MCF 10A (cell line): ENCODE measurements at regions not wholly inside any gene's neighbourhood (a gene's known extent, or its start where the extent isn't known, plus 50 kb on each side); places are given as distances from the start of the nearest gene placed in this dataset.

Experiments used
- BruUV-seq: library from RNA; stranded (reverse); fragments of 400-500 nt; replicated peaks from 2 replicates; lab custom pipeline; 2021; lab: Mats Ljungman, UMichigan
- CTCF ChIA-PET: fragments of 300-600 bp; sonication (Branson Sonifier 250); formaldehyde crosslinking; extraction: SDS; loops from one replicate; lab custom pipeline; 2021; ENCODE audit warnings: antibody characterized with exemption, inconsistent platforms; lab: Yijun Ruan, JAX
- POLR2A ChIA-PET: fragments of 300-600, 350-650 bp; sonication (Branson Sonifier 250); formaldehyde crosslinking; extraction: SDS; loops from one replicate; lab custom pipeline; 2020; ENCODE audit warnings: antibody characterized with exemption, inconsistent platforms; lab: Yijun Ruan, JAX
- DNase-seq: peaks from one replicate; pipeline ENCODE4 v3.0.0-alpha.2; 2018; ENCODE audit not compliant: unreplicated experiment
- H3K27ac Mint-ChIP-seq: one replicate; pipeline ENCODE4 v1.8.0; 2022; ENCODE audit warnings: mild to moderate bottlenecking, low read depth, mixed read lengths; ENCODE audit not compliant: unreplicated experiment
- H3K27me3 Mint-ChIP-seq: one replicate; pipeline ENCODE4 v1.8.0; 2022; ENCODE audit warnings: mixed read lengths; ENCODE audit not compliant: insufficient read depth, unreplicated experiment
- H3K36me3 Mint-ChIP-seq: one replicate; pipeline ENCODE4 v1.8.0; 2022; ENCODE audit warnings: mild to moderate bottlenecking, moderate library complexity, mixed read lengths; ENCODE audit not compliant: insufficient read depth, unreplicated experiment
- H3K4me1 Mint-ChIP-seq: one replicate; pipeline ENCODE4 v1.8.0; 2022; ENCODE audit warnings: mixed read lengths; ENCODE audit not compliant: insufficient read depth, unreplicated experiment
- H3K4me3 Mint-ChIP-seq: one replicate; pipeline ENCODE4 v1.8.0; 2022; ENCODE audit warnings: mild to moderate bottlenecking, moderate library complexity, mixed read lengths; ENCODE audit not compliant: unreplicated experiment
- H3K9me3 Mint-ChIP-seq: one replicate; pipeline ENCODE4 v1.8.0; 2022; ENCODE audit warnings: mixed read lengths; ENCODE audit not compliant: unreplicated experiment
- CTCF ChIP-seq: fragments of 200-600 bp; IDR thresholded peaks from one replicate; pipeline ENCODE4 v1.8.0; 2022; ENCODE audit warnings: antibody characterized with exemption, mild to moderate bottlenecking; ENCODE audit not compliant: unreplicated experiment
- intact Hi-C: fragments of 100-400 bp; cut with micrococcal nuclease; formaldehyde crosslinking; loops from 2 replicates; pipeline ENCODE4 v1.14.1; 2022

GRCh38 chr14:26067786-26068459, 529.9 kb downstream of the NOVA1 start:
- H3K4me1 Mint-ChIP-seq: no peaks in the 10 kb centered on the region
- no peaks in the 10 kb centered on the region for H3K27me3 Mint-ChIP-seq
- H3K27ac Mint-ChIP-seq: no peak overlapping the region
- no peak for DNase-seq
- no peak overlapping the region for H3K4me3 Mint-ChIP-seq
- ChIA-PET POLR2A (no interaction called here), CTCF (interaction anchor here (1.2 kb wide), 1 partner anchor 8 kb away, joined by 3 read pairs; no protein-coding TSS in a partner anchor)
- peaks cover 7% of the 10 kb centered on the region for H3K36me3 Mint-ChIP-seq
- no peak for TF ChIP-seq CTCF
- intact Hi-C loops: no loop called here
- peaks cover 36% of the 10 kb centered on the region for H3K9me3 Mint-ChIP-seq
- no TSS peak for BruUV-seq

- intact Hi-C loops: no loop called here
- CTCF ChIA-PET: no interaction called here
- POLR2A ChIA-PET: no interaction called here
- Mint-ChIP-seq H3K4me1 (no peaks in the 10 kb centered on the region), H3K4me3 (no peak overlapping the region), H3K36me3 (peaks cover 7% of the 10 kb centered on the region), H3K27me3 (no peaks in the 10 kb centered on the region), H3K9me3 (peaks cover 32% of the 10 kb centered on the region), H3K27ac (no peak overlapping the region)
- no peak for TF ChIP-seq CTCF
- DNase-seq: no peak
- no TSS peak for BruUV-seq
These were observed 530.5 kb downstream of the NOVA1 start for GRCh38 chr14:26067341-26067740.

- CTCF ChIA-PET: interaction anchor here (0.6 to 1.0 kb wide), 2 partner anchors 157 to 199 kb away, joined by 3 read pairs; no protein-coding TSS in a partner anchor
These were observed 541.7 kb downstream of the NOVA1 start for GRCh38 chr14:26056036-26056616.

GRCh38 chr14:26032348-26032747, 565.5 kb downstream of the NOVA1 start:
- POLR2A ChIA-PET: no interaction called here
- intact Hi-C loops: no loop called here

More at GRCh38 chr14:26056036-26056616, 541.7 kb downstream of the NOVA1 start:
- DNase-seq: no peak
- Mint-ChIP-seq H3K27me3 (no peaks in the 10 kb centered on the region), H3K4me1 (no peaks in the 10 kb centered on the region), H3K9me3 (peaks cover 28% of the 10 kb centered on the region), H3K36me3 (no peaks in the 10 kb centered on the region), H3K4me3 (no peak overlapping the region), H3K27ac (no peak overlapping the region)
- intact Hi-C loops: no loop called here
- BruUV-seq: no TSS peak
- TF ChIP-seq CTCF: no peak
- POLR2A ChIA-PET: no interaction called here

More at GRCh38 chr14:26032348-26032747, 565.5 kb downstream of the NOVA1 start:
- H3K27ac Mint-ChIP-seq: no peak overlapping the region
- H3K27me3 Mint-ChIP-seq: no peaks in the 10 kb centered on the region
- no peak for TF ChIP-seq CTCF
- no peaks in the 10 kb centered on the region for H3K4me1 Mint-ChIP-seq
- H3K36me3 Mint-ChIP-seq: no peaks in the 10 kb centered on the region
- peaks cover 20% of the 10 kb centered on the region for H3K9me3 Mint-ChIP-seq
- no TSS peak for BruUV-seq
- DNase-seq: no peak
- CTCF ChIA-PET: no interaction called here
- no peak overlapping the region for H3K4me3 Mint-ChIP-seq
